Esophagus muscularis mucosa (tissue), 4 donors: ENCODE measurements at regions not wholly inside any gene's neighbourhood (a gene's known extent, or its start where the extent isn't known, plus 50 kb on each side); places are given as distances from the start of the nearest gene placed in this dataset.
"Not testable (repeated sequence)": the region's sequence is repeated elsewhere in the genome, so short reads cannot be mapped to it uniquely, and the experiment has no call there.

Source experiments
- EP300 ChIP-seq: sonication (generic); formaldehyde crosslinking; IDR thresholded peaks from one replicate; pipeline ENCODE4 v1.6.1; 2017; ENCODE audit warnings: antibody characterized with exemption
- POLR2A ChIP-seq: fragments of 450-650 bp; IDR thresholded peaks from one replicate; pipeline ENCODE4 v1.6.1; 2017; ENCODE audit warnings: antibody characterized with exemption, moderate library complexity, mild to moderate bottlenecking, low read depth
- POLR2AphosphoS5 ChIP-seq, 2 donors: sonication (generic); formaldehyde crosslinking; IDR thresholded peaks; one replicate each; pipeline ENCODE4 v1.6.1; 2017; ENCODE audit warnings: antibody characterized with exemption in 2 of 2
- TF ChIP-seq, protein P1 (sequence below), 3 experiments: fragments of 200-600 bp in 2 of 3; fragments of 450-650 bp in 1 of 3; sonication (generic) in 2 of 3; IDR thresholded peaks; one replicate each; pipeline ENCODE4 v1.5.1; 2017 to 2019; ENCODE audit warnings: antibody characterized with exemption in 3 of 3, mild to moderate bottlenecking in 2 of 3, moderate library complexity in 1 of 3

DNA sequence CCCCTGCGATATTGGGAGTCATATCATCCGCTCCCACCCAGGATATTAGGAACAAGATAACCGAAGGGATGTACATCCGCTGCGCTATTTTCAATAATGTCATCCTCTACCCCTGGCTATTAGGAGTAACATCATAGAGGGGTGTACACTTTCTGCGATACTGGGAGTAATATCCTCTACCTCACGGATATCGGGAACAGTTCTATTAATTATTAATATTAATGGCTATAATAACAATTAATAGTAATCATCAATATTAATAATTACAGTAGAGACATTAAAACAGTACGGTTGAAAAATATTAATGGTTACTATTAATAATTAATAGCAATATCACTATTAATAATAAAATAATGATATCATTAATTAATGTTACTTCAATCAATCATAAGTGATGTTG lies 90.1 kb downstream of the OTOP1 start:
- TF ChIP-seq, protein P1, sequence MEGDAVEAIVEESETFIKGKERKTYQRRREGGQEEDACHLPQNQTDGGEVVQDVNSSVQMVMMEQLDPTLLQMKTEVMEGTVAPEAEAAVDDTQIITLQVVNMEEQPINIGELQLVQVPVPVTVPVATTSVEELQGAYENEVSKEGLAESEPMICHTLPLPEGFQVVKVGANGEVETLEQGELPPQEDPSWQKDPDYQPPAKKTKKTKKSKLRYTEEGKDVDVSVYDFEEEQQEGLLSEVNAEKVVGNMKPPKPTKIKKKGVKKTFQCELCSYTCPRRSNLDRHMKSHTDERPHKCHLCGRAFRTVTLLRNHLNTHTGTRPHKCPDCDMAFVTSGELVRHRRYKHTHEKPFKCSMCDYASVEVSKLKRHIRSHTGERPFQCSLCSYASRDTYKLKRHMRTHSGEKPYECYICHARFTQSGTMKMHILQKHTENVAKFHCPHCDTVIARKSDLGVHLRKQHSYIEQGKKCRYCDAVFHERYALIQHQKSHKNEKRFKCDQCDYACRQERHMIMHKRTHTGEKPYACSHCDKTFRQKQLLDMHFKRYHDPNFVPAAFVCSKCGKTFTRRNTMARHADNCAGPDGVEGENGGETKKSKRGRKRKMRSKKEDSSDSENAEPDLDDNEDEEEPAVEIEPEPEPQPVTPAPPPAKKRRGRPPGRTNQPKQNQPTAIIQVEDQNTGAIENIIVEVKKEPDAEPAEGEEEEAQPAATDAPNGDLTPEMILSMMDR (IDR thresholded peaks at IDR 0.05) = not testable (repeated sequence)
- not testable (repeated sequence) for TF ChIP-seq POLR2A; POLR2AphosphoS5 (IDR thresholded peaks at IDR 0.05); EP300
